GM18907 (cell line): ENCODE measurements at regions not wholly inside any gene's neighbourhood (a gene's known extent, or its start where the extent isn't known, plus 50 kb on each side); places are given as distances from the start of the nearest gene placed in this dataset.

Source experiments
- ATAC-seq: cut with Tn5 transposase; IDR thresholded peaks from one replicate; pipeline ENCODE4 v1.9.1; 2021; ENCODE audit warnings: mild to moderate bottlenecking, moderate library complexity; ENCODE audit not compliant: unreplicated experiment

DNA sequence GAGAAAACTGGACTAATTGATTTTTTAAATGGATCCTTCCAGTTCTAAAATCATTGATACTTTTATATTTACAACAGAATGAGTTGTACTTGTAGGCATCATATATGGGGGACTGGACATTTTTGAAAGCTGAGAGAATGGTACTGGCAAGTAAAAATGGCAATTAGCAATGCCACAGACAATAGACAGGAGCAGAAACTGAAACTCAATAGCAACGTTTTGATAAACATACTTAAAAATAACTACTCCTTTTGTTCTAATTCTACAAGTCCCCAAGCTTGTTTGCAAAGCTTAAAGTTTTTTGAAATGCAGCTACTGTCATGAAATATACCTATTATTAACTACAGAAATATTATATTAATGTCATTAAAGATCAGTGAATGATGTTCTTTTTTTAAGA, 52.8 kb upstream of the FBXL7 start:
- ATAC-seq = no peak

DNA sequence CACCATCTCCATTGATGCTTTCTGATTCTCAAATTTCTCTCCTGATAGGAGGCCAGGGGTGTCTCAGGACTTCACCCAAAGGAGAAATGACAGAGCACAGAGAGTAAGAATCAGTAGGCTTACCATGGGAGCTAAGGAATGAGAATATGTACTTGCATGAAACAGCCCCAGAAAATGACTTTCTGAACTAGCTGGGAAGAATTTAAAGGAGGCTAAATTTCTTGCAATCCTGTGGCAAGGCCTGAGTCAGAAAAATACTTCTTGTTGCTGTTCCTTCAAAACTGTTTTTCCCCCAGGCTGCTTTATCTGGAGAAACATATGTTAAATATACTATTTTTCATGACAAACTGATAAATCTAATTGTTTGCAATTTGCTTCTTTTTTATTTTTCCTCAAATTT, 53.4 kb upstream of the FBXL7 start:
- no peak for ATAC-seq

GRCh38 chr5:15442193-15442570, 57.8 kb upstream of the FBXL7 start:
- no peak for ATAC-seq

DNA sequence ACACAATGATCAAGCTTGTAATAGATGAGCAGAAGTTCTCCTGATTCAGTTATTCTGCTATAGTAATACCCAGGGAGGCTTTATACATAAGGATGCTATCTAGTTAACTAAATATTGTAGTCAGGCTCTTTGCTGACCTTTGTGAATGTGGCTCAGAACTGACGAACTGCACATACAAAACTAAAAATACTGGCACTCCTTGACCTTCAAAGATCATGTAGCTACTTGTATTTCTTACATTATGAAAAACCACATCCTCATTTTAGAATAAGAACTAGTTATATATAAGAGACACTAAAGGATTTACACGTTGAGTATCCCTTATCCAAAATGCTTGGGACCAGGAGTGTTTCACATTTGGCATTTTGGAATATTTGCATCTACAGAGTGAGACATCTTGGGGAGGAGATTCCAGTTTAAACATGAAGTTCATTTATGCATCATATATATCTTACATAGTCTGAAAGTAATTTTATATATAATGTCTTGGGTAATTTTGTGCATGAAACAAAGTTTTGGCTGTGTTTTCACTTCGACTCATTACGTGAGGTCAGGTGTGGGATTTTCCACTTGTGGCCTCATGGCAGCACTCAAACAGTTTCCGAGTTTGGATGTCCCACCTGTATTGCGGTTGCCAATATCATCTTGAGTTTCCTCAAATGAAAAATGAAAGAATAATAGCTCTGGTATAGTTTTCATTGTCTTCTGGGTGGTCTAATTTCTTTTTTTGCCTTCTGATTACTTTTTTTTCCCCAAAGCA, 58.4 kb upstream of the FBXL7 start:
- no peak for ATAC-seq

- ATAC-seq = no peak
These were observed 59.5 kb upstream of the FBXL7 start for GRCh38 chr5:15440434-15440833.

DNA sequence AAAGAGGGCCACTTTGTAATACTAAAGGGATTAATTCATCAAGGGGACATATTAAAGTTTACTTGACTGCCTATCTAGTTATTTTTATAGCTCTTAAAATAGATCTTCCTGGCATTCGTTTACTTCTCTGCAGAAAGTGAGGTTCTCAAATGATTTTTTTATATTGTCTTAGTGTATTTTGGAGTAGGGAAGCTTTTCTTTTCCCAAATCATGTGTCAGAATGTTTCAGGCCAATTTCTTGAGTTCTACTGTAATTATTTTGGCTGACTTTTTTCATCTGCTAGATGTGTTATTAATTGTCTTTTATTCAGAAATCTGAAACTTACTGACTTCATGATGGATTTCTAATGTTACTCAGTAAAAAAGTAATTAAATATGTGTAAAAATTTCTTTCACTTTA, 60.2 kb upstream of the FBXL7 start:
- no peak for ATAC-seq

DNA sequence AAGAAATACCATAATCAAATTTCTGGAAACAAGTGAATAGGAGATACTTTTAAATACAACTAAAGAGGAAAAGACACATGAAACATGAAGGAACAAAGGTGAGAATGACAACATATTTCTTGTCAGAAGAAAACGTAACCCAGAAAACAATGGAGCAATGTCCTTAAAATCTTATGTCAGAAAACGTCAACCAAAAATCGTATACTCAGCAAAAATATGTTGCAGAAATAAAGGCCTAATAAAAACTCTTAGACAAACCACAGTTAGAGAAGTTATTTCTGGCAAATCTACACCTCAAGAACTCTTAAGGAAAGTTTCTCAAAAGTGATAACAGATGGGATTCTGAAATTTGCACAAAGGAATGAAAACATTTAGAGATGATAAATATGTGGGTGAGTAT, 66.3 kb upstream of the FBXL7 start:
- no peak for ATAC-seq

DNA sequence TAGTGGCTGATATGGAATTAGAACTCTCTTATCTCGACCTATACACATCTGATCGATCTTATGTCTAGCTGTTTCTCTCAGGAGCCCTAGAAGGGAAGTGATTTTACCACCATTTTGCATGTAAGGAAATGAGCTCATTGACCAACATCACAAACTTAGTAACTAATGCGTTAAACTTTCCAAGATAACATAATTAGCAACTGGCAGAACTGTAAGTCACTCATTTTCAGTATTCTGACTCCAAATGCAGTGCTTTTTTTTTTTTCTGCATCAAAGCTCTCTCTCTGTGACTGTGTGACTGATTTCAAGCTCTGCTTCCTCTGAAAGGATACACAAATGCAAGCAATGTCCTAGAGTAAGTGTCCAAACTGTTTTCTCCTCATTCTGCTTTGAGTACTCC, 68.1 kb upstream of the FBXL7 start:
- no peak for ATAC-seq

DNA sequence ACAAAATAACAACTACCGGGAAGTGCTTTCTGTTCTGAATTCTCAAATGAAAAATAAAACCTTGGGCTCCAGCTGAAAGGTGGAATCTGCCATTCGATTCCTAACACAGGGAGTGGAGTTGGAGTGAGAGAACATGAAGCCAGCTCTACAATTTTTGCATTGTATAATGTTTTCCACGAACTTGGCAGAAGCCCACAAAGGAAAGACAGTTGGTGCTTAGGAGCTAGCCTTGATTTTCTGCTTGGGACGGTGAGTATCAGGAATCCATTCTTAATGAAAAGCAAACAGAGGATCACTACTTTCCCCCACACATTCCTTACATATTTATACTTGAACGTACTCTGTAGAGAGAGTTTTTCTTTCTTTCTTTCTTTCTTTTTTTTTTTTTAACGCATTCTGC, 74.2 kb upstream of the FBXL7 start:
- no peak for ATAC-seq

GRCh38 chr5:15424769-15425168, 75.2 kb upstream of the FBXL7 start:
- no peak for ATAC-seq

GRCh38 chr5:15421921-15422412, 78.0 kb upstream of the FBXL7 start:
- ATAC-seq = no peak

- ATAC-seq = no peak
These were observed 78.6 kb upstream of the FBXL7 start for GRCh38 chr5:15421381-15421780.

GRCh38 chr5:15420201-15420600, 79.8 kb upstream of the FBXL7 start:
- ATAC-seq = no peak

- no peak for ATAC-seq
These were observed 82.8 kb upstream of the FBXL7 start for GRCh38 chr5:15417156-15417555.

- no peak for ATAC-seq
These were observed 93.5 kb upstream of the FBXL7 start for GRCh38 chr5:15406478-15406877.

DNA sequence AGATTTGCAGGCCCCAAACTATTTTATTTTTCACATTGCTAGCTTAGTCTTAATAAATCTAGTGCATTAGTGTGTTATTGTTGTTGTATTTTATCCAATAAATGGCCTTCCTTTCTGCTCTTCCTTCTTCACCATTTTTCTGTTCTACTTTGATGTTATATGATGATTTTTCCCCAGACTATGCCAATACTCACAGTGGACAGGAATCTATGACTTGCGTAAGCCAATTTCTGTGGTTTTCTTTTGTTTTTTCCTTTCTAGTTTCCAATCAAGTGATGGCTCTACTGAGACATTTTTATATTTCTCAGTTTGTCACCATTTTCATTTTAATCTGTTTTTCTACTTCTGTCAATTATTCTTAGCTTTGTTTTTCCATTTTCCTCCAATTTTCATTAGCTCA, 106.8 kb upstream of the FBXL7 start:
- no peak for ATAC-seq

DNA sequence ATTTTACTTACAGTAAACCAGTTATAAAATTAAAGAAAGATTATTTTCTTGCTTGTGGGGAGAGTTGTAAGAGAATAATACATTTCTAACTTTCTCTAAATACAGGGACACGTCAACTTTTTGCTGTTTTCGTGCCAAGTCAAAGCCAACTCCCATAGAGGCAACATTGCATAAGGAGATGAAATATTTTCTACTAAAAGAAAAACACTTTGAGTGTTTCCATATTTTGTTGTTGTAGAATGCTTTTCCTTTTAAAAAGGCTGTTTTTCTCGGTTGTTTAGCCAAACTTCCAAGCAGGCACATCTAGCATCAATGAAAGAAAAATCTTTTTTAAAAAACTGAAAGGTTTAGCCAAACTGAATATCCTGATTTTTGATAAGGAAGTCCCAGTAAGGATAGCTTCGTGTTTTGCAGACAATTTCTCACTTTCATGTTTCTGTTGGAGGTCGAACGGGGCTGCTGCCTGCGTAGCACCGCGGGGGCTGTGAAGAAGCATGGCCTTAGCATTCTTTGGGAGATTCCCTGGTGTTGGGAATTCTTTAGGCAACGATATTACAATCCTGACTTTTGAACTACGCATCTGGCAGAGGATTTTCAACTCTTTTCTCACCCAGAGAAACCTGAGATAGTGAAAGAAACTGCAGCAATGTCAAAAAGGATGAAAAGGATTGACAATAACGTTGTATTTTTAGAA, 108.1 kb upstream of the FBXL7 start:
- ATAC-seq = no peak

GRCh38 chr5:15388866-15389265, 111.1 kb upstream of the FBXL7 start:
- ATAC-seq = no peak

DNA sequence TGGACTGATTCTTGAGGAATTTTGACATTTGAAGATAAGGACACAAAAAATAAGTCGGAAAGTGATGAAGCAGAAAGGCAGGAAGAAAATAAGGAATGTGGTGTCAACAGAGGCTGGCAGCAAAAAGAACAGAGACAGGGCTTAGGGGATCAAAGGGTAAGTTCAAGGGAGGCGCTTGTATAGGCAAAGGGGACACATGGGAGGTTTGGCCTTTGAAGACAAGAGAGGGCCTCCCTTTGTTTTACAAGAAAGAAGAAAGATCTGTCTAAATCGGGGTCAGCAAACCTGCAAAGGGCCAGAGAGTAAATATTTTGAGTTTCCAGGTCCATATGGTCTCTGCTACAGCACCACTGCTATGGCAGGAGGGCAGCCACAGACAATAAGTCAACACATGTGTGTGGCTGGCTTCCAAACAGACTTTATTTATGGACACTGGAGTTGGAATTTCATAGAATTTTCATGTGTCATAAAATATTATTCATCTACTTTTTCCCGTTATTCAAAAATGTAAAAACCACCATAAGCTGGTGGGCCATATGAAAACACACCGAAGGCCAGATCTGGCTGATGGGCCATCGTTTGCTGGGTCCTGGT, 112.0 kb upstream of the FBXL7 start:
- ATAC-seq = no peak

DNA sequence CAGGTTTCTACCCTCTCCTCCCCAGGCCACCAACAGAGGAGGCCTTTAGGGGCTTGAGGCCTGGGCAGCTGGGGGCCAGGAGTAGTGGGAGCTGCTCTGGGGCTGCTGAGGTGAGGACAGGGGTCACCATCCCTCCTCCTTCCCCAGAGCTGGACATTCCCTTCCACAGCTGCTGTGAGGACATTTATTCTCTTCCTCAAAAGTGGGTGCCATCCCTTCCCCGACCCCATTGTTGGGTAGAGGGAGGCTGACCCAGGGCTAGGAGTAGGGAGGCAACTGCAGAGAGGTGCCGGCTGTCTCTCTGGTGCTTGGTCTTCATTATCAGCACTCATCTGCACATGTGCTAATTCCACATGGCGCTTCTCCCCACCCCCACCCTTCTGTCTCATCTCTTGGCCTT, 113.9 kb upstream of the FBXL7 start:
- ATAC-seq = no peak

DNA sequence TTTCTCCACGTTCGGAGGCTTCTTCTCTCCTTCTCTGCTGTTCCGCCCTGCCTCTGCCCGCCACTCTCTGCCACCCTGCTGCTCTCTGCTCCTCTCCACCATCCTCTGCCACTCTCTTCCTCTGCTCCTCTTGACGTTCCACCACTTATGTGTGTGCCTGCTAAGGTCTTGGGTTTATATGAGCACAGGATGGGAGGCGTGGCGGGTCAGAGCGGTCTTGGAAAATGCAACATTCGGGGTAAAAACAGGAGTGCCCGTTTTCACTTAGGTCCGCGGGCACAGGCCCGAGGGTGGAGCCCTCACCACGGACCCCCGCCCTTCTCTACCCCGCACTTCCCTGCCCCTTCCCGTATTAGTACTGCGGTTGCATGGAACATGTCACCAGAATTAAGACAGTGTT, 114.4 kb upstream of the FBXL7 start:
- ATAC-seq = no peak

DNA sequence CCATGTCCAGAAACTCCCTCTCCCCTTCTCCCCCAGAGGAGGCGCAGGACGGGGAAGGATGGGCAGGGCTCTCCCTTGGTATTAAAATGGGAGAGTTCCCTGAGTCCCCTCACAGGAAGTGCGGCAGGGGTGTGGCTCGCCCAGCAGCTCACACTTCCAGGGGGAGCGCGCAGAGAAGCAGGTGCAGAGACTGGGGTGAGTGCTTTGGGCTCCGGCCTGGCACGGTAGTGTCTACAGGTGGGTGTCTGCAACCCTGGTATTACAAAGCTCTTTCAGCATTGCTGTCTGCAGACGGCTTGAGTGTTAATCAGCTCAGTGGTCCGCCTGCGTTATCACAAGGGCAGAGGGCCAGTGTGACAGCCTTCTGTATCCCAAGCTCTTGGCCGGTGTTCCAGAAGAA, 114.9 kb upstream of the FBXL7 start:
- ATAC-seq = no peak
